HG02623 (cell line): ENCODE measurements at regions not wholly inside any gene's neighbourhood (a gene's known extent, or its start where the extent isn't known, plus 50 kb on each side); places are given as distances from the start of the nearest gene placed in this dataset.
"Not testable (repeated sequence)": the region's sequence is repeated elsewhere in the genome, so short reads cannot be mapped to it uniquely, and the experiment has no call there.

Source experiments
- ATAC-seq: cut with Tn5 transposase; IDR thresholded peaks from one replicate; pipeline ENCODE4 v1.9.1; 2021; ENCODE audit warnings: moderate library complexity; ENCODE audit not compliant: unreplicated experiment

DNA sequence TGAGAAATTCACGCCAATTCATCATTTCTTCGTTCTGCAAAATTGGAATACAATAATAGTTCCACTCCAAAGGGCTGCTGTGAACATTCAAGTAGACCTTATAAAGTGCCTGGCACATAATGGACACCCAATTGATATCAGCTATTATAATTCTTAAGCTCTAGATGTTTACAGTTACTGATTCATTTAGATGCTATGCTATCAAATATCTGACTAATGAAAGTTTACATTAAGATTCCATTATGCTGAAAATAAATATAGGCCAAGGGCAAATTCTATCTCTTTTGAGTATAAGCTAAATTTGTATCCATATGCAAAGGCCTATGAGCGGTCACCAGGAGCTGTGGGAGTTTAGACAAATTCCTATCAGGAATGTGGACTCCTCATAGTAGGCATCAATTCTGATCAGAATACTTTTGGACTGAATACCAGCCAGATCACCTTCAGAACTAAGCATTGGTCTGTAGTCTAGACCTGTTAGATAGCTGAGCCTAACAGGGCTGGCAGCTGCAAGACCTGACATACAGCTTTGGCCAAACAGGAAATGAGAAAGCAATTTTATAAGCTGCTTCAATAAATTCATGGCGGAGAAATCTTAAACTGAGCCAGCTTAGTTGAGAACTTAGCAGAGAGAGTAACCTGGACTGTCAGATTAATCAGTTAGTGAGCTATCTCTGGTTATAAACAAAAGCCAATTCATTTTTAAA is 384.3 kb upstream of the ACTRT1 start:
- ATAC-seq = no peak

DNA sequence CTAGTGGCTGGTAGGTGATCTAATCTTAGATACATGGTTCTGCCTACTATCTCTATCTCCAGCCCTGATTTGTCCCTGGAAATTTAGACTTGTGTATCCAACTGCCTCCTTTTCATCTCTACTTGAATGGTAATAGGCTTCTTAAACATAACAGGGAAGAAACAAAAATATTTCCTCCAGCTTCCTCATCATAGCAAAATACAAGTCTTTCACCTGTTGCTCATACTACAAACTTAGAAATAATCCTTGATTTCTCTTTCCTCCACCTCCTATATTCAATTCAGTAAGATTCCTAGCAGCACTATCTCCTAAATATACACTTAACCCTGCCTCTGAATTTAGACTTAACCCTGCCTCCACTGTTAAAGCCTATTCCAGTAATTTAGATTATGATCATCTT is 373.3 kb upstream of the ACTRT1 start:
- ATAC-seq = no peak

DNA sequence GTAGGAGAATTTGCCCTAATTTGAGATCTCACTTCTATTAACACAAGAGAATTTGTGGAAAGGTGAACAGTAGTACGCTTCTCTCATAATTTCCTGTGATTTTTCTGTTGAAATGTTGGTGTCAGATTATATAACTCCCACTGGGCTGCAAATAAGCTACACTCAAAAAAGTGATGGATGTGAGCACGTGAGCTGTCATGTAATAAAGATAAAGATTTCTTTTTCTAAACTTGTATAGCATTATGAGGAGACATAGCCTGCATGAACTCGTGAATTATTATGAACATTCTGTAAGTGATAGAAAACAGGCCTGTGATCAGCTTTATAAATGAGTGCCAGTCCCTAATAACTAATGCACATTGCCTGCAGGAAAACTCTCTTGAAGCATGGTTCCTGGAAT is 356.6 kb upstream of the ACTRT1 start:
- no peak for ATAC-seq

DNA sequence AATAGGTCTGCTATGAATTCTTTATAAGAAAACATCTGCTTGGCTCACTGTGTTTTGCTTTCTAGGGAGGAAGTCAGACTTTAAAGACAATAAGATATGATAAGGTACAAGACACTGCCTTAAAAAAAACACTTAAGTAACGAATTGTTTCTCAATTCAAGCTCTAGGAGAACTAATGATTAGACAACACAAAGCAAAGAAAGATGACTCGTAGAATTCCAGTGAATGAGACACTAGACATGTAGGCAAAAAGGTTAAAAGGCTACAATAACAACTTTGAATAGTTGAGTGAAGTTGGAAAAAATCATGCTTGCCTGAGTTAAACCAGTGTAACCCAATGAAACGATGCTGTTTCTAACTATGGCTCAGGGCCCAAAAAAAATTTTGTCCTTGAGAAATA is 344.4 kb upstream of the ACTRT1 start:
- ATAC-seq = no peak

DNA sequence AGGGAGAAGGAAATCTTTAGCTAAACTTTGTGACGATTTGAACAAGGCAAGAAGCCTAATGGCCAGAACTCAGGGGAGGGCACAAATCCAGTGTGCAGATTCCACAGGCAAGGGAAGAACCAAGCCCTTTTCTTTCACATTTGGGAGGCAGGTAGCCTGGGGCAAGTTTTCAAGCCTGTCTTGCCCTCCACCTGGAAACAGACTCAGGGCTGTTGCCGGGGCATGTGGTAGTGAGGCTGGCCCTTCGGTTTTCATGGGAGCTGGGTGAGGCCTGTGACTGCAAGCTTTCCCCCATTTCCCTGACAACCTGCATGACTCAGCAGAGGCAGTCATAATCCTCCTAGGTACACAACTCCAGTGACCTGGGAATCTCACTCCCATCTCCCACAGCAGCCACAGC is 331.6 kb upstream of the ACTRT1 start:
- ATAC-seq = not testable (repeated sequence)

DNA sequence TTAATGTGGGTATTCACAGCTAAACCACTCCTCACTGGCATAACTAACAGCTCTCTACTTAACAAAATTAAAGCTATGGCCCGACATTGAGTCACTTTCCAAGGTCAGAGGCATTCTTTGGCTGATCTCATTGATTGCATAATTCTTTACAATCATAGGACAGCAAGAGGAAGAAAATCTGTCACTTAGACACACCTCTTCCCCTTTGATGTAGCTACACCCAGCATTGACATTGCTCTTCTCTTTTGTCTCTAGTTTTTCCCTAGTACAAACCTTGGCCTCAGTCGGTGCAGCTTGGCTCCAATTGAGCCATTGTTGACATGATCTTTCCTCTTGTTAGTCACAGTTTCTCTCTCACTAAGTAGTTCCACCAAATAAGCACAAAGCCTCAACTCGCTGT is 313.3 kb upstream of the ACTRT1 start:
- ATAC-seq = no peak

DNA sequence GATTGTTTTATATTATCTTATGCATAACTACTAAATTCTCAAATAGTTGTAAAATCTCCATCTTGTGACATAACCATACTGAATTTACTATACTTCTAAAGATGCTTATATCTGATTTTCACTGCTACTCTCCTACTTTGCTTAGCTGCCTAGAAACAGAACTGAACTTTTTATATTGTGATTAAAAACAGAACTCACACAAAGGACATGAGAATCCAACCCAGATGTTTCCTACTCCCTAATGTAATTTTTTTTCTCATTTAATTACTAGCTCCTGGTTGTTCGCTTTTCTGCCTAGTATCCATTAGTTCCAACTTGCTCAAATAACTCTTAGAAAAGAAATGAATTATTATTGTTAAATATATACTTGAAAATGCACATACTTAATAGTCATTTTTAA is 283.5 kb upstream of the ACTRT1 start:
- ATAC-seq = no peak

DNA sequence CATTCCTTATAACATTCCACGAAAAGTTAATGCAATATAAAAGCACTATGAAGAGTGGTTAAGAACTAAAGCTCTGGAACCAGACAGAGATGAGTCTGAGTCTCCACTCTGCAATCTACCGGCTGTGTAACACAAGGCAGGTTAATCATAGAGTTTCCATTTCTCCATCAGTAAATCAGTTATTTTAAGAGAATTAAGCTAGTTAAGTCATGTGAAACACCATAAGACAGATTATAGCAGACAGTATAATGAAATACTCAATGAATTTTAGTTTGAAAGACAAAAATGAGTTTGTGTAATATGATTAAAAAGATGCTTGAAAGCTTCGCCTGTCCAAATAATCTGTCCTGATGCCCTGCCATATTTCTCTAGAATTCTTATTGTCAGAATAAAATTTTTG is 282.6 kb upstream of the ACTRT1 start:
- no peak for ATAC-seq

DNA sequence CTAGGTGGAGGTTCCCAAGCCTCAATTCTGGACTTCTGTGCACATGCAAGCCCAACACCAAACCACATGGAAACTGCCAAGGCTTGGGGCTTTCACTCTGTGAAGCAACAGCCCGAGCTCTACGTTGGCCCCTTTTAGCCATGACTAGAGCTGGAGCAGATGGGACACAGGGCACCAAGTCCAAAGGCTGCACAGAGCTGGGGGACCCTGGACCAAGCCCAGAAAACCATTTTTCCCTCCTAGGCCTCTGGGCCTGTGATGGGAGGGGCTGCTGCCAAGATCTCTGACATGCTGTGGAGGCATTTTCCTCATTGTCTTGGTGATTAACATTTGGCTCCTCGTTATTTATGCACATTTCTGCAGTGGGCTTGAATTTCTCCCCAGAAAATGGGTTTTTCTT is 258.7 kb upstream of the ACTRT1 start:
- ATAC-seq = no peak

DNA sequence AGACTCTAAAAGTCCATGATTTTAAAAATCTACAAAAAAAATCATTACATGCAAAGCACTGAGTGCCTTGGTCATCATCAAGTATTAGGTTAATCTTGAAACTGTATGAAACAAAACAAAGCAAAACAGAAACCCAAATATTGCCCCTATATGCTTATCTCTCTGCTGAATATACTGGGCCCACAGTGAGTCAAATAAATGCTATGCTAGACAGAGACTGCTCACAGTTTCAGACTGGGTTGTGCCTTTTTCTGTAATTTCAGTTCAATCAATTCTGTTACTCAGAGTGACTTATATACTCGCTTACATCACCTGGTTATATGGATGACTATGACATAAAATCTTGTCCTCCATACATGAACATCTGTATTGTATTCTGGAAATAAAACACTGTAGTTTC is 257.1 kb upstream of the ACTRT1 start:
- ATAC-seq = no peak

DNA sequence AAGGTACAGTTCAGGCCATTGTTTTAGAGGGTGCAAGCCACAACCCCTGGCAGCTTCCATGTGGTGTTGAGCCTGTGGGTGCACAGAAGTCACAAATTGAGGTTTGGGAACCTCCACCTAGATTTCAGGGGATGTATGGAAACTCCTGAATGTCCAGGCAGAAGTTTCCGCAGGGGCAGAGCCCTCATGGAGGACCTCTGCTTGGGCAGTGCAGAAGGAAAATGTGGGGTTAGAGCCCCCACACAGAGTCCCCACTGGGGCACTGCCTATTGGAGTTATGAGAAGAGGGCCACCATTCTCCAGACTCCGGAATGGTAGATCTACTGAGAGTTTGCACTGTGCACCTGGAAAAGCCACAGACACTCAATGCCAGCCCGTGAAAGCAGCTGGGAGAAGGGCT is 242.0 kb upstream of the ACTRT1 start:
- no peak for ATAC-seq

DNA sequence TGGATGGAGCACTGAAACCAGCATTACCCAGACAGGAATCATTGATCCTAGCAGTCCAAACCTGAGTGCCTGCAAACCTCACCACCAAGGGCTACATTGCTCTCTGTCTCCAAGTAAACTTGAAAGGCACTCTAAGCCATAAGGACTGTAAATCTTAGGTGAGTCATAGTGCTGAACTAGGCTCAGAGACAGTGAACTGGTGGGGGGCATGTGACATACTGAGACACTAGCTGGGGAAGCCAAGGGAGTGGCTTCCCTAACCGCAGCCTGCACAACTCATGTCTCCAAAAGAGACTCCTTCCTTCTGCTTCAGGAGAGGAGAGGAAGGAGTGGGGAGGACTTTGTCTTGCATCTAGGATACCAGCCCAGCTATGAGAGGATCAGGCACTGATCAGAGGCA is 235.5 kb upstream of the ACTRT1 start:
- ATAC-seq = no peak

DNA sequence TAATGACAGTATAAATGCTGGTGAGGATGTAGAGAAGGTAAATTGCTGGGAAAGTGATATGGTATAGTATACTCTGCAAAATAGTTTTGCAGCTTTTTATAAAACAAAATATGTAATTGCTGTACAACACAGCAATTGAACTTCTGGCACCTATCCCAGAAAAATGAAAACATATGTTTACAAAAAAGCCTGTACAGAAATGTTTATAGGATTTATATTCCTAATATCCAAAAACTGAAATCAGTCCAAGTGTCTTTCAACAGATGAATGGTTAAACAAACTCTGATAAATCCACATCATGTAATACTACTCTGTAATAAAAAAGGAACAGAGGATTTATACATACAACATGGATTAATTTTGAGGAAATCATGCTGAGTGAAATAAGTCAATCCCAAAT is 198.4 kb upstream of the ACTRT1 start:
- no peak for ATAC-seq

DNA sequence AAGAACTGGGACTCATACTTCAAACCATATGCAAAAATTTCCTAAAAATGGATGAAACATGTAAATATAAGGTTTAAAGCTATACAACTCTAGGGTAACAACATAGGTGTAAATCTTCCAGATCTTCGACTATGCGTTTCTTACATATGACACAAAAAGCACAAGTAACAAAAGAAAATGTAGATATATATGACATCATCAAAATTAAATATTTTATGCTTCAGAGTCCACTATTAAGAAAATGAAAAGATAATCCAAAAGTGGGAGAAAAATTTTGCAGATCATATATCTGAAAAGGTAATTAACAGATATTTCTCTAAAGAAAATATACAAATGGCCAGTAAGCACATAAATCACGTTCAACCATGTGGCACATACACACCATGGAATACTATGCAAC is 164.2 kb upstream of the ACTRT1 start:
- ATAC-seq = no peak

DNA sequence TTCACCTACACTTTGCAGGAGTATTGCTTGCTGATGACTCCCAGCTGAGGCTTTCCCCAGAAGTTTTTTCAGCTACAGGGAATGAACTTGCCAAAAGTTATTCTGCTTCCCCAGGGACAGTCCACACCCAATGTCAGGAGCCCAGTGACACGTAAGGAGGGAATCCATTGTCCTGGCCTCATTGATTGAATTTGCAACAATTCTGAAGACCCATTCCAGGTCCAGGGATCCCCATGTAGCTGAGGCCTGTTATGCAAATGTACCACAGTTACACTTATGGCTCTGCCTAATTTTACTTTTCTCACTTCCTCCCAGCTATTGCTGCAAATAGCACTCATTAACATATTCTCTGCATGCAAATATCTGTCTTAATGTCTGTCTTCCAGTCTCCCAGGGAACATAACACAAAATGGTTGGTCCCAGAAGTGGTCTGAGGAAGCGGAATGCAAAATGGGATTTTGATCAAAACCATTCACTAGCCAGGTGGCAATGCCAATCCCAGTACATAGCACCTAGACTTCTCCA is 113.7 kb upstream of the ACTRT1 start:
- no peak for ATAC-seq

DNA sequence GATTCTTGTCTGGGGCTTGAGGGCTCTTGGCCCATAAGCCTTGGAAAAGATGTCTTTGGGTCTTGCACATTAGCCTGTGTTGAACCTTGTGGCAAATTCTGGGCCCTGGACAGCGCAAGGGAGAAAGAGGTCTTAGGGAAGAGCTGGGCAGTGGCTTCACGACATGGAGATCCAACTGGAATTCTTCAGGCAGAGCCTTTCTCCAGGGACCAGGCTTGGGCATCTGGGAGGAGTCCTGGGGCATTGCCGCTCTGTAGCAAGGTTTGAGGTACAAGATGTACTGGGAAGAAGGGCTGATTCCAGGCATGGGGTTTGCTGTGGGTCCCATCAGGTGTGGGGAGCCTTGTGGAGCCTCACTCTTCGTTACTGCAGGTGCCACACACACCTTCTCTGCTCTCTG is 104.0 kb upstream of the ACTRT1 start:
- ATAC-seq = no peak

DNA sequence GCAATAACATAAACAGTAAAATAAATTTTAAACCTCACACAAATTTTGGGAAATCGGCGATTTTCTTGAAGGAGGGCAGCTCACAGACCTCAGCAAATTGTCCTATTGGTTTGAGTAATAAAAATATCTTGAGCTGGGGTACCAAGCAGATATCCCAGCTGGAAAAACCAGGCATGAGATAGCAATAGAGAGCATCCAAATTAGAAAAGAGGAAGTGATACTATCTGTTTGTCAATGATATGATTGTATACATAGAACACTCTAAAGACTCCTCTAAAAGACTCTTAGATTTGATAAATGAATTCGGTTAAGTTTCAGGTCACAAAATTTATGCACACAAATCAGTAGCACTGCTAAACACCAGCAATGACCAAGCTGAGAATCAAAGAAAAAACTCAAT is 90.5 kb upstream of the ACTRT1 start:
- ATAC-seq = no peak

DNA sequence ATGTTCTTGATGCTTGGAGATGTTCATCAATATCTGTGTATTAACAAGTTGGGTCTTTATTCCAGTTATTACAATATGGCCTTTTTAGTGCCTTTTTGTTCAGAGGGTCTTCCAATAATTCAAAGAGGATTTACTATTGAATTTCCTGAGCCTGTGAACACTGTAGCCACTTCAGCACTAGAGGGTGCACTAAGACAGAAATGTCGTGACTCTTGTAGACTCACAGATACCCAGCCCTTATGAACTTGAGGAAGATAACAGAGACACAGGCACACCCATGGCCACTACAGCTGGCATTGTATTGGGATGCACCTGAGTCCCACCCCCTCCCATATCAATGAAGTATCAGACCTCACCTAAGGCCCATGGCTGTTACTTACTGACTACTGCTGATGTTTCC is 54.4 kb upstream of the ACTRT1 start:
- ATAC-seq = no peak

DNA sequence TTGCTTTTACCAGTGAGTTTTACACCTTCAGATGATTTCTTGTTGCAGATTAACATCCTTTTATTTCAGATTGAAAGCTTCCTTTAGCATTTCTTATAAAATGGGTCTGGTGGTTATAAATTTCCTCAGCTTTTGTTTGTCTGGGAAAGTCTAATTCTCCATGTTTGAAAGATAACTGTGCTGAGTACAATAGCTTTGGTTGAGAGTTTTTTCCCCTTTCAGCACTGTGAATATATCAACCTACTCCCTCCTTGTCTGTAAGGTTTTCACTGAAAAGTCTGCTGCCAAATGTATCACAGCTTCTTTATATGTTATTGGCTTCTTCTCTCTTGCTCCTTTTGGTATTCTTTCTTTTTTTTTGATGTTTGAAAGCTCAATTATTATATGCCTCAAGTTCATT is 53.5 kb upstream of the ACTRT1 start:
- ATAC-seq = no peak
